ENCODE measurements at regions not wholly inside any gene's neighbourhood (a gene's known extent, or its start where the extent isn't known, plus 50 kb on each side); places are given as distances from the start of the nearest gene placed in this dataset.

DNA sequence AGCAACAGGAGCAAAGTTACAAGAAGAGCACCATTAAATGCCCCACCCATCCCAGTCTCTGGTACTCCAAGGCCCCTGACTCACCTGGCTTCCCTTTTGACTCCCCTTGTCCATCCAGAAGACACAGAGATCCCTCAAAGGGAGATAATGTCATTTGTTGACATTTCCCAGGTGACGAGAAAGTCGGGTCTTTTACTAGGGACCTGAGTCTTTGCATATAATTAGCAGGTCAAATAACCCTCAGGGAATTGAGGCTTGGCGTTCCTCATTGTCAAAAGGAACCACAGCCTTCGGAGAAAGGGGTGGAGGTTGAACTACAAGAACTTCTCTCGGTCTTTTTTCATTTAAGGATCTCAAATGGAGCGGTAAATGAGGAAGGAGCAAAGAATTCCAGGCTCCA lies 133.2 kb downstream of the PROX1 start:
- TF ChIP-seq POLR2A (IDR thresholded peaks at IDR 0.05; ENCODE audit: low read depth, low read length) (no peak), POLR2AphosphoS5 (IDR thresholded peaks at IDR 0.05; ENCODE audit: low read depth, low read length) (no peak), TAF1 (IDR thresholded peaks at IDR 0.05; ENCODE audit: borderline replicate concordance, low read depth, low read length) (no peak)
- FAIRE-seq (no peak), DNase-seq (ENCODE audit: insufficient read length) (no peak)

DNA sequence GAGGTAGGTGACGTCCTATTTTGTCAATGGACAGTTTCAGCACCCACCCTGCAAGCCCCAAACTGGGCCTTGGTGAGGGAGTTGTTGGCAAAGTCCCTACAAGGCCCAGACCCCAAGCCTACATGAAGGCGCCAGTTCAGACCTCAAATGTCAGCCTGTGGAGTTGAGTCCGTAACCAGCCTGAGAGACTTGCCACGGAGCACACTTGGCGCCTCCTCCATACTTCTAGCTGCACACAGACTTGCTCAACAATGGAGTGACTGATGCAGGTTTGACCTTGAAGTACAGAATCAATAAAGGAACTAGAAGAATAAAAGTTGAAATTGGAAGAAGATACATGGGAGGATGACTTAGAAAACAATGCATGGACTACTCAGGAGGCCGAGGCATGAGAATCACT lies 134.3 kb downstream of the PROX1 start:
- no peak for FAIRE-seq
- no peak for DNase-seq (ENCODE audit: insufficient read length)
- TF ChIP-seq TAF1 (IDR thresholded peaks at IDR 0.05; ENCODE audit: borderline replicate concordance, low read depth, low read length) (no peak), POLR2AphosphoS5 (IDR thresholded peaks at IDR 0.05; ENCODE audit: low read depth, low read length) (no peak), POLR2A (IDR thresholded peaks at IDR 0.05; ENCODE audit: low read depth, low read length) (no peak)

DNA sequence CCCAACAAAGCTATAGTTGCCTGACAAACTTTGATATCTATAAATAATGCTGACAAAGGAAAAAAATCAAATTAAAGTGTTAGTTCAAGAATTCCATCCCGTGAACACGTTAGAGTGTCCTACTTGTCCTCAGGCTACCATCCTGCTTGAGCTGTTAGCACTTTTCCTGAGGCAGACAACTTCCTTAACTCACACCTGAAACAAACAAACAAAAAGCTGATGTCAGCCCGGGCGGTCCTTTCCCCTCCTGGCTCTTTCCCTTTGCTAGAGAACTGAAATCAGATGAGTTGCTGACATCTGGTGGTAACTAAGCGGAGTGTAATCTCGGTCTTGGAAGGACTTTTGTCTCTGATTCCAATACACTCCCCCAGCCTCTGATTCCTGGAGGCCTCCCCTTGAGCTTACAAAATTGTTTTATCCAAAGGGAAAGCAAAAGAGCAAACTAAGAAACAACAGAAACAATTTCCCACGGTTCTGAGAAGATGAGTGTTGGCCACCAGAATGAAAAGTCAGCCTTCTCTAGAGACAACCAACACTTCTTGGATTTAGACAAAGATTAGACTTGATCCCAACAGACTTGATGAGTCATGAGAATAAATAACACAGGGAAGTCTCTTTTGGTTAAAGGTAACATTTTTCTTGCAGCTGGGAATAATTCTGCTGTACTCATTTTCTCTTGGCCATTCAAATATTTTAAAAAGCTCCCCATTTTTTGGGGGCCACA lies 135.4 kb downstream of the PROX1 start:
- FAIRE-seq (no peak), DNase-seq (ENCODE audit: insufficient read length) (no peak)
- TF ChIP-seq POLR2AphosphoS5 (IDR thresholded peaks at IDR 0.05; ENCODE audit: low read depth, low read length) (no peak), POLR2A (IDR thresholded peaks at IDR 0.05; ENCODE audit: low read depth, low read length) (no peak), TAF1 (IDR thresholded peaks at IDR 0.05; ENCODE audit: borderline replicate concordance, low read depth, low read length) (no peak)

DNA sequence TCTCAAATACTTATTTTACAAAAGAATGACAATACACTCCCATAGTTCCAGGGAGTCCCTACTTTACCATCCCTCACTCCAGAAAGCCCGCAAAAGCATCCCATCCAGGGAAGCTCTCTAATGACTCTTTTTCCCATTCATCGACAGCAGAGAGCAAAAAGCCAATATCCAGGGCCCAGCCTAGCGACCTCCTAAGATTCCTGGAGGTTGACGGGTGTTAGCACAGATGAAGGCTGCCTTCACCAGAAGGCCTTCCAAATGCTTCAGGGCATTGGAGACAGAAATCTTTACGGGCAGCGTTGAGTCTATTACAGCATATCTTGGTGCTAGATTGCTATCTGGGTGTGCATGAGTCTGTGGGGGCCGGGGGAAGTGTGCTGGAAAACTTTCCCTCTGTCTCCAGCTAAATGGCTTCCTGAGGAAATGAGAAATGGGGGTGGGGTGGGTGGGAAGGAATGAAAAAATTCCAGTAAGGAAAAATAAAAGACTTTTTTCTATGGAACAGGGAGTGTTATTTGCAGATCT lies 136.6 kb downstream of the PROX1 start:
- TF ChIP-seq POLR2AphosphoS5 (IDR thresholded peaks at IDR 0.05; ENCODE audit: low read depth, low read length) = no peak
- TF ChIP-seq TAF1 (IDR thresholded peaks at IDR 0.05; ENCODE audit: borderline replicate concordance, low read depth, low read length) = no peak
- TF ChIP-seq POLR2A (IDR thresholded peaks at IDR 0.05; ENCODE audit: low read depth, low read length) = no peak
- no peak for FAIRE-seq
- no peak for DNase-seq (ENCODE audit: insufficient read length)

DNA sequence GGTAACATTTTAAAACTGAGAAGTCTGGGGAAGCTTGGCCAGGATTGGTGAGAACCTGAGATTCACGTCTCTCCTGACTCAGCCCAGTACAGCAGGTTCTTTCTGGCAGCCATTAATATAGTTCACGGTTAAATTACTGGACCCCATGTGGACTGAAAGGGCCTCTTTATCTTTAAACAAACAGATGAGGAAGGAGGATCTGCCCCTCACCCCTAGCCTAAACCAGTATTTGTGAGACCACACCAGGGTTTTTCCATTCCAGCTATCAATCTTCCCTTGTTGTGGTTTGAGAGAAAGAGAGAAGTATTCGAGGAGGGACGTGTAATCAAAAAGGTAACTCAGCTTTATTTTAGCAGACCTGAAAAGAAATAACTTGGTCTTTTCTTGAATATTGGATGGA lies 137.1 kb downstream of the PROX1 start:
- FAIRE-seq (no peak), DNase-seq (ENCODE audit: insufficient read length) (no peak)
- TF ChIP-seq TAF1 (IDR thresholded peaks at IDR 0.05; ENCODE audit: borderline replicate concordance, low read depth, low read length) = no peak
- TF ChIP-seq POLR2A (IDR thresholded peaks at IDR 0.05; ENCODE audit: low read depth, low read length) = no peak
- no peak for TF ChIP-seq POLR2AphosphoS5 (IDR thresholded peaks at IDR 0.05; ENCODE audit: low read depth, low read length)

DNA sequence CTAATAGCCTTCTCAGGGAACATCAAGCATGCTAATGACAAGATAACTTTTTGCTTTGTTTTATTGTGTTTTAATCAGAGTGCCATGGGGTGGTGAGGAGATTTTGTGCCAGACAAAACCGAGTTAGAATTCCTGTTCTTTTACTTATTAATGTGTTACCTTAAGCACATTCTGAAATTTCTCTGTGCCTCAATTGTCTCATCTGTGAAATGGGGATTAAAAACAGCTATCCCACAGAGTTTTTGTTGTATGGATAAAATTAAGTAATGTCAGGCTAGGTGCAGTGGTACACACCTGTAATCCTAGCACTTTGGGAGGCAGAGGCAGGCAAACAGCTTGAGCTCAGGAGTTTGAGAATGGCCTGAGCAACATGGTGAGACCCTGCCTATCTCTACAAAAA lies 138.0 kb downstream of the PROX1 start:
- TF ChIP-seq TAF1 (IDR thresholded peaks at IDR 0.05; ENCODE audit: borderline replicate concordance, low read depth, low read length) = no peak
- TF ChIP-seq POLR2A (IDR thresholded peaks at IDR 0.05; ENCODE audit: low read depth, low read length) = no peak
- TF ChIP-seq POLR2AphosphoS5 (IDR thresholded peaks at IDR 0.05; ENCODE audit: low read depth, low read length) = no peak
- no peak for FAIRE-seq
- DNase-seq (ENCODE audit: insufficient read length) = no peak

DNA sequence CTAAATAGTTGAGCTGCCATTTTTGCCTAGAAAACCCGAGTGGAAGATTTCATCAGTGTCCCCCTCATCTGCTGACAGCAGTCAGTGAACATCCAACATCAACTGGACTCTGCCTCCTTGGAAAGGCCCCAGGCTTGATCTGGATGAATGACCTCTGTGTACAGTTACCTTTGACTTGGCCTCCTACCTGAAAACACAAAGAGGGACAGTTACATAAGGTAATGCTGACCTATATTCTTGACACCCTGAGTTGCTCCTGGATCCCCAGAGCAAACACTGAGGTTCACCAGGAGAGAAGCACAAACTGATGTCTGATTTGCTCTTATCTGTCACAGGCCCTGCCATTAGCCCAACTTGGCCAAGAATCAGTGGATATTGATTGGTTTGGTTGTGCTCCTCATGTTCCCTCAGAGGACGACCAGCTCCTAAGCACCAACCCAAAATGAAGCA lies 138.9 kb downstream of the PROX1 start:
- no peak for TF ChIP-seq POLR2AphosphoS5 (IDR thresholded peaks at IDR 0.05; ENCODE audit: low read depth, low read length)
- no peak for TF ChIP-seq TAF1 (IDR thresholded peaks at IDR 0.05; ENCODE audit: borderline replicate concordance, low read depth, low read length)
- no peak for TF ChIP-seq POLR2A (IDR thresholded peaks at IDR 0.05; ENCODE audit: low read depth, low read length)
- FAIRE-seq (no peak), DNase-seq (ENCODE audit: insufficient read length) (no peak)

DNA sequence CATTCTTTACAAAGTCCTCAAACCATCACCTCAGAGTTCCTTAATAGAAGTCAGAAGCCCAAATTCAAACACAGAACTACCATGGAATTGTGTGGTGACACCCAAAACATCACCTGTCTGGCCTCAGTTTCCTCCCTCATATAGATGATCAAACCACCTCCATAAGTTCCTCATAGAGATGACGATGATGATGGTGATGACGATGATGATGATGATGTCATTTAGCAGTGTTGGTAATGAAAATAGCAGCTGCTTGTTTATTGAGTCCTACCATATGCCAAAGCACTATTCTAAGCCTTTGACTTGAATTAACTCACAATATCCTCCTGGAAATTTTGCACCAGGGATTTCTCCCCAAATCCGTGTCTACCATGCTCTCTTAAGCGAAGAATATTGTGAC lies 139.9 kb downstream of the PROX1 start:
- FAIRE-seq (no peak), DNase-seq (ENCODE audit: insufficient read length) (no peak)
- TF ChIP-seq POLR2A (IDR thresholded peaks at IDR 0.05; ENCODE audit: low read depth, low read length) (no peak), TAF1 (IDR thresholded peaks at IDR 0.05; ENCODE audit: borderline replicate concordance, low read depth, low read length) (no peak), POLR2AphosphoS5 (IDR thresholded peaks at IDR 0.05; ENCODE audit: low read depth, low read length) (no peak)

DNA sequence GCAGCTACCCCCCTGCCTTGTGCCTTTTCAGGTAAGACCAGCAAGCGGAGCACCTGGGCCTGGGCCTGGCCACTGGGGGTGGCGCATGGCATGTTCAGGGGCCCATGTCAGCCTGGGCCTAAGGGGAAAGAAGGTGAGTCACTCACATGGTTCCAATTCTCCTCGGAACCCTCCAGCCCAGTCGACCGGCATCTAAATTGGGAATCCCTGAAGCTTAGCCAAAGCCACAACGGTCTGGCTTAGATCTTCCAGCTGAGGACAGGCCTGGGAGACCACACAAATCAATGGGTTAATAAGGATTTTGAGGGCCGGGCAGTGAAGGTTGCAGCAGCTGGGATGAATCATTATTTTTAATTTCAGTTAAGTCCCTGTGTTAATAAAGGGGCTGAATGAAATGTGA lies 145.1 kb upstream of the SMYD2 start:
- TF ChIP-seq POLR2A (IDR thresholded peaks at IDR 0.05; ENCODE audit: low read depth, low read length) (no peak), TAF1 (IDR thresholded peaks at IDR 0.05; ENCODE audit: borderline replicate concordance, low read depth, low read length) (no peak), POLR2AphosphoS5 (IDR thresholded peaks at IDR 0.05; ENCODE audit: low read depth, low read length) (no peak)

DNA sequence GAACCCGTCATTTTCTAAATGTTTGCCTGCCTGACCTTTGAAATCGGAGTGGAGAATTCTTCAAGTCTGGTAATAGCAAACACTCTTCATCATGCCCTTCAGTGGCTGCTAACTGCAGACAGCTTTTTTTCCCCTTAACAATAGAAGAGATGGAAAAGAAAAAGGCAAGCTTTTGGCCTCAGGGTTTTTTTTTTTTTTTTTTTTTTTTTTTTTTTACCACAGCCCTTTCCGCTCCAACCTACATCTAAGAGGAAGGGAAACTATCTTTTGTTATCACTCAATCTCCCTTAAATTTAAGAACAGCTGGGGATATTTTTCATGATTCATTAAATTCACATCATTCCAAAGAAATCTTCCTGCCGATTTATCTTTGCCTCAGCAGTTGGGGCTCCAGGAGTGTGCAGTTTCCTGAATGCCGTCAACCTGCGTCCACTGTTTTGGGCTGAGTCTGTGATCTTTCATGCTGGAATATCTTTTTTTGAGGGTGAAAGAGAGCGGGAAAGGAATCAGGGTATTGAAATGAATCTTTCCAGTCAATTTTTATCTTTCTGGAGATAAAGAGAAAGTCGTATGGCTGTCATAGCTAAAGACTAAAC lies 144.5 kb upstream of the SMYD2 start:
- no peak for DNase-seq (ENCODE audit: insufficient read length)
- FAIRE-seq = no peak

More for the DNA sequence above, 145.1 kb upstream of the SMYD2 start:
- FAIRE-seq (no peak), DNase-seq (ENCODE audit: insufficient read length) (no peak)

DNA sequence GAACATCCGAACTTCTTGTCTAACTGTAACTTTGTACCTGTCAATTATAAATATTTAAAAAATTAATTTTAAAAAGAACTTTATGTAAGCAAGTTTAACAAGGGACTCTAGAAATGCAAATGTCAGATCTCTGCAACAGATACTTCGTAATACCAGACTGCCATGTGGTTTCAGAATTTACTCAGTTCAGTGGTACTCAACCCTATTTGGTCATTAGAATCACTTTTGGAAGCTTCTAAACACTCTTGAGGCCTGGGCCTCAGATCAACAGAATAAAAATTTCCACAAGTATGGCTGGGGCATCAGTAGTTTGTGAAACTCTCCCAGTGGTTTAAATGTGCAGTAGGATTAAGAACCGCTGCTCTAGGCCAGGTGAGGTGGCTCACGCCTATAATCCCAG lies 139.5 kb upstream of the SMYD2 start:
- DNase-seq (ENCODE audit: insufficient read length) (no peak), FAIRE-seq (no peak)
- TF ChIP-seq POLR2A (IDR thresholded peaks at IDR 0.05; ENCODE audit: low read depth, low read length) = no peak
- no peak for TF ChIP-seq POLR2AphosphoS5 (IDR thresholded peaks at IDR 0.05; ENCODE audit: low read depth, low read length)
- no peak for TF ChIP-seq TAF1 (IDR thresholded peaks at IDR 0.05; ENCODE audit: borderline replicate concordance, low read depth, low read length)

More for the DNA sequence above, 144.5 kb upstream of the SMYD2 start:
- TF ChIP-seq POLR2A (IDR thresholded peaks at IDR 0.05; ENCODE audit: low read depth, low read length) = no peak
- no peak for TF ChIP-seq POLR2AphosphoS5 (IDR thresholded peaks at IDR 0.05; ENCODE audit: low read depth, low read length)
- no peak for TF ChIP-seq TAF1 (IDR thresholded peaks at IDR 0.05; ENCODE audit: borderline replicate concordance, low read depth, low read length)
